ENCODE measurements at regions not wholly inside any gene's neighbourhood (a gene's known extent, or its start where the extent isn't known, plus 50 kb on each side); places are given as distances from the start of the nearest gene placed in this dataset.

DNA sequence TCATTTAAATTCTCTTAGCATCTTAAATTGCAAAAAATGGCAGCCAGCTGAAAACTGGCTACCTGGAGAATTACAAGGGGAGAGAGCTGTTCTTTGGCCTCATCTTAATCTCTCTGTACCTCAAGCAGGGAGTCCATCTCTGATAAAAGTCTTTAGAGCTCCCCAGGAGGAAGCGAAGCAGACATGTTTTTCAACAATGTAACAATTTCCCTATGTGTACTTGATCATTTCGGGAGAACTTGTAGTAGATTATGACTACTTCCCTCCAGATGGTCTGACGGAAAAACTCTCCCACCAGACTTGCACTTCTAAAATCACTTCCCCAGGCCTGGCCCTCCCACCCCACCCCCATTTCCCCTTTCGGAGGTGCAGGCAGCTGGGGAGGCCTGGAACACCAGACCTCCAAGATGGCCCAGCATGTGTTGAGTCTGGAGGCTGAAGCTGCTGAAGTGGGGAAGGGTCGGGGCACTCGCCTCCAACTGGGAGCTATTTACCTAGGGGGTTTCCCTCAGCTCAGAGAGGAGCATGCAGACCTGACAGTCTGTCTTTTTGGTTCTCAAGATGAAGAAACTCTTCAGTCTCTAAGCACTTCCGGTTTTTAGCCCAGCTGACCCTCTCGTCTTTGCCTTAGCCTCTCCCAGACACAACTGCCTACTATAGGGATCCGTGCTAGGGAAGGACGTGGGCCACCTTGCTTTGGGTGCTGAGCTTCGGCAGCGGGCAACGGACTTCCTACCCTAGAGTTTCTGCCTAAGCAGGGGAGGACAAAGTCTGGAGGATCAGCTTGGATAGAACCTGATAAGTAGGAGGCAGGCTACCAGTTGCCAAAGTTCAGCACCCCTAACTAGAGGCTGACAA, 164.0 kb upstream of the TBL1XR1 start:
- TF ChIP-seq, protein P1, sequence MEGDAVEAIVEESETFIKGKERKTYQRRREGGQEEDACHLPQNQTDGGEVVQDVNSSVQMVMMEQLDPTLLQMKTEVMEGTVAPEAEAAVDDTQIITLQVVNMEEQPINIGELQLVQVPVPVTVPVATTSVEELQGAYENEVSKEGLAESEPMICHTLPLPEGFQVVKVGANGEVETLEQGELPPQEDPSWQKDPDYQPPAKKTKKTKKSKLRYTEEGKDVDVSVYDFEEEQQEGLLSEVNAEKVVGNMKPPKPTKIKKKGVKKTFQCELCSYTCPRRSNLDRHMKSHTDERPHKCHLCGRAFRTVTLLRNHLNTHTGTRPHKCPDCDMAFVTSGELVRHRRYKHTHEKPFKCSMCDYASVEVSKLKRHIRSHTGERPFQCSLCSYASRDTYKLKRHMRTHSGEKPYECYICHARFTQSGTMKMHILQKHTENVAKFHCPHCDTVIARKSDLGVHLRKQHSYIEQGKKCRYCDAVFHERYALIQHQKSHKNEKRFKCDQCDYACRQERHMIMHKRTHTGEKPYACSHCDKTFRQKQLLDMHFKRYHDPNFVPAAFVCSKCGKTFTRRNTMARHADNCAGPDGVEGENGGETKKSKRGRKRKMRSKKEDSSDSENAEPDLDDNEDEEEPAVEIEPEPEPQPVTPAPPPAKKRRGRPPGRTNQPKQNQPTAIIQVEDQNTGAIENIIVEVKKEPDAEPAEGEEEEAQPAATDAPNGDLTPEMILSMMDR (IDR thresholded peaks at IDR 0.05 in 4 of 5, conservative IDR thresholded peaks at IDR 0.05 in 1 of 5) = no peak
- no peak for TF ChIP-seq POLR2A (IDR thresholded peaks at IDR 0.05)
